ENCODE measurements at regions not wholly inside any gene's neighbourhood (a gene's known extent, or its start where the extent isn't known, plus 50 kb on each side); places are given as distances from the start of the nearest gene placed in this dataset.

DNA sequence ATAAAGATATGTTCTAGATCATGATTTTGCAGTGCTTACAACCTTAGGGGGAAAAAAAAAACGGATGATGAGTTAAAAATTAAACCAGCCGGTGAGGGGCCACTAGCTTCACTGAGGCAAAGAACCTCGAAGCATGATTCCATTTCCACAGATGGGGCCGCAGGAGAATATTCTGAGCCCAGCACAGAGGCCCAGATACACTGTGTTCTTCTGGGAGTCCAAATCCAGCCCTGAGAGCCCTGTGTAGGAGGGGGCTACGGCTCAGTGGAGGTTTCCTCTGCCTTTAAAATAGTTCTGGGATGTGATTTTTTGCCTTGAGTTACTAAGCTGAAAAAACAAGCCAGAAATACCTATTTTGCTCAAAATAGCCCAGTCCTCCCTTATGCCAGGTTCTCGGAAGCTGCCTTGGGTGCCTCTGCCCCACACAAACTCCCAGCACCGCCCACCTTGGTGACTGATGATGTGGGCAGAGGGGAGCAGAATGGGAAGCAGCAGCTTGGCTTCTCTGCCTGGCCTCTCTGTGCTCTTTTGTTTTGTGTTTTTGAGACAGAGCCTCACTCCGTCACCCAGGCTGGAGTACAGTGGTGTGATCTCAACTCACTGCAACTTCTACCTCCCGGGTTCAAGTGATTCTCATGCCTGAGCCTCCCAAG lies 105.4 kb upstream of the BCL2L14 start:
- DNase-seq (ENCODE audit: low read depth, low spot score): no peak
- in situ Hi-C loops (cut with HindIII; ENCODE audit: low sequenced_read_pairs): no loop called here
- H3K4me3 ChIP-seq (ENCODE audit: low read depth, low read length): no peak overlapping the region
- TF ChIP-seq, protein P1, sequence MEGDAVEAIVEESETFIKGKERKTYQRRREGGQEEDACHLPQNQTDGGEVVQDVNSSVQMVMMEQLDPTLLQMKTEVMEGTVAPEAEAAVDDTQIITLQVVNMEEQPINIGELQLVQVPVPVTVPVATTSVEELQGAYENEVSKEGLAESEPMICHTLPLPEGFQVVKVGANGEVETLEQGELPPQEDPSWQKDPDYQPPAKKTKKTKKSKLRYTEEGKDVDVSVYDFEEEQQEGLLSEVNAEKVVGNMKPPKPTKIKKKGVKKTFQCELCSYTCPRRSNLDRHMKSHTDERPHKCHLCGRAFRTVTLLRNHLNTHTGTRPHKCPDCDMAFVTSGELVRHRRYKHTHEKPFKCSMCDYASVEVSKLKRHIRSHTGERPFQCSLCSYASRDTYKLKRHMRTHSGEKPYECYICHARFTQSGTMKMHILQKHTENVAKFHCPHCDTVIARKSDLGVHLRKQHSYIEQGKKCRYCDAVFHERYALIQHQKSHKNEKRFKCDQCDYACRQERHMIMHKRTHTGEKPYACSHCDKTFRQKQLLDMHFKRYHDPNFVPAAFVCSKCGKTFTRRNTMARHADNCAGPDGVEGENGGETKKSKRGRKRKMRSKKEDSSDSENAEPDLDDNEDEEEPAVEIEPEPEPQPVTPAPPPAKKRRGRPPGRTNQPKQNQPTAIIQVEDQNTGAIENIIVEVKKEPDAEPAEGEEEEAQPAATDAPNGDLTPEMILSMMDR (IDR thresholded peaks at IDR 0.05; ENCODE audit: low read depth, low read length): no peak

DNA sequence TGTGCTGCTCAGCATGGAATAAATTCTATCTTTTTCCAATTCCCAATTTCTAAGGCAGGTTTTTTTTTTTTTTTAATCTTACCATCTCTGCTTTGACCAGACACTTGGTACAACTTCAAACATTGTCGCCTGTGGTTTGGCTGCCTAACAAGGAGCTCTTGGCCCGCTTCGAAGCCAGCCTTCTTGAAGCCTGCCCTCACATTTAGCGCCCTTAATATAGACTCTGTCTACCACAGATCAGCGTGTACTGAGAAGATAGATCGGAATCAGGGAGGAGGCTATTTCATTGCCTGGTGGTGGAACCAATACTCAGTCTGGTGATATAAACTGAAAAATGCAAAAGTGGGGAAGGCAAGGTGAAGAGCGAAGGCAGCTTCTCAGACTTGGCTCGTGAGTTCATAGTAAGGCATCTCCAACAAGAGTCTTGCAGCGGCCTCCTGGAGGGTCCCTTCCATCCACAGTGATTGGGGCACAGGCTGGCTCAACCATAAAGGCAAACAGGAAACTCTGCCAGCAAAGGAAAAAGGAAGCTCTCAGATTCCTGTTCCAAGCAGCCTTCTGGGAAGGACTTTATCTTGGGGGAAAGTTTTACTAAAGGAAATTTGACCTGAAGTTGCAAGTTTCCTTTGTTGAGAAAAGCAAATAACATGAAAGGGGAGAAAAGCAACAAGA lies 103.2 kb upstream of the BCL2L14 start:
- H3K4me3 ChIP-seq (ENCODE audit: low read depth, low read length): no peak overlapping the region
- in situ Hi-C loops (cut with HindIII; ENCODE audit: low sequenced_read_pairs): no loop called here
- peak; percentile 47 for DNase-seq (ENCODE audit: low read depth, low spot score)
- TF ChIP-seq, protein P1 (IDR thresholded peaks at IDR 0.05; ENCODE audit: low read depth, low read length): no peak

DNA sequence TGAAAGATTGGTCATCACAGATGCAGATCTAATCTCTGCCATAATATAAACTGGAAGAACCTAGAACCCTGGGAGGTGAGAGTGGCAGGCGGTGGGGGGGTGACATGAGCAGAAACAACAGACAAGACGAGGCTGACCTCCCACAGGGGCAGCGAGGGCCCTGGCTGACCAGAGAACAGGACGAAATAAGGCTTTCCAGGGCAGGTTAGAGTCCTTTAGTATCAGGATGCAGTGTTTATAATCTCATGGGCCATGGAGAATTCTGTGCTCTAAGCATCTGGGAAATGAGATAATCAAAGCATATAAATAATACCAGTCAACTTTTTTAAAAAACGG lies 102.7 kb upstream of the BCL2L14 start:
- DNase-seq (ENCODE audit: low read depth, low spot score): no peak
- in situ Hi-C loops (cut with HindIII; ENCODE audit: low sequenced_read_pairs): no loop called here
- no peak overlapping the region for H3K4me3 ChIP-seq (ENCODE audit: low read depth, low read length)
- TF ChIP-seq, protein P1 (IDR thresholded peaks at IDR 0.05; ENCODE audit: low read depth, low read length): no peak

DNA sequence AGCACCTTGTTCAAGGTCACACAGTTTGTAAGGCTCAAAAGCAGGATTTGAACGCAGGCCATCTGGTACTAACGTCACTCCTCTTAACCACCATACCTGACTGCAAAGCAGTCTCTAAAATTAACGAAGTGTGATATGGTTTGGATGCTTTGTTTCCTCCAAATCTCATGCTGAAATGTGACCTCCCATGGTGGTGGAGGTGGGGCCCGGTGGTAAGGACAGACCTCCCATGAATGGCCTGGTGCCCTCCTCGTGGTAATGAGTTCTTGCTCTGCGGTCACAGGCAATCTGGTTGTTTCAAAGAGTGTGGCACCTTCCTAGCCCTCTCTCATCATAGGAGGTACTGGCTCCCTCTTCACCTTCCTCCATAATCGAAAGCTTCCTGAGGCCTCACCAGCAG lies 102.2 kb upstream of the BCL2L14 start:
- no peak for DNase-seq (ENCODE audit: low read depth, low spot score)
- in situ Hi-C loops (cut with HindIII; ENCODE audit: low sequenced_read_pairs): no loop called here
- TF ChIP-seq, protein P1 (IDR thresholded peaks at IDR 0.05; ENCODE audit: low read depth, low read length): no peak
- H3K4me3 ChIP-seq (ENCODE audit: low read depth, low read length): no peak overlapping the region

DNA sequence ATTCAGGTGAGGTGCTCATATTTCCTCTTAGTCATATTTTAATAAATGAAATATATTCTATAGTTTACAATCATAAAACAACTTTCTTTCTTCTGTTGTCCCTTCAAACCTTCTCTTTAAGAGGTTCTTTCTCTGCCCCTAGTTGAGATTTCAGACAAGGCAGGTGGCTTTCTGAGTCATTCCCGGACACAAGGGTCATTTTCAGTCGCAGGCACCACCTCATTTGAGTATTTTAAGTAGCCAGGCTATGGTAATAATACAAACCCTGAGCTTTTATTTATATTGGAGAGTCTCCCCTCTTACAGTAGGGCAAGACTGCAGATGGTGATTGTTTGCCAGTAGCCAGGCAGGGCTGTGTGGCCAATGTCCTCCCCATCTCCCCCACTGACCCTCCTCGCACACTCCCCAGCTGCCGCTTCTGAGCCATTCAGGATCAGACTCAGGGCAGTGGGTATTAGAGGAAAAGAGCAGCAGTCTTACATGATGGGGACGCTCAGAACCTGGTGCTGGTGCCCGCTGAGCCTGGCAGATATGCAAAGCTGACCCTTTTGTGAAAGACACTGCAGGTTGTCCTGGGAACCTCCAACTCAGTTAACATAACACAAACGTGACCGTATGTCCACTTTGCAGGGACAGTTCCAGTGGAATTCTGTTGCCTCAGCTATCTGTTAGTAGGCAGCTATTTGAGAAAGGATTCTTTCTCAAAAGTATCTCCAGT lies 101.1 kb upstream of the BCL2L14 start:
- no peak overlapping the region for H3K4me3 ChIP-seq (ENCODE audit: low read depth, low read length)
- TF ChIP-seq, protein P1 (IDR thresholded peaks at IDR 0.05; ENCODE audit: low read depth, low read length): no peak
- in situ Hi-C loops (cut with HindIII; ENCODE audit: low sequenced_read_pairs): no loop called here
- DNase-seq (ENCODE audit: low read depth, low spot score): no peak

DNA sequence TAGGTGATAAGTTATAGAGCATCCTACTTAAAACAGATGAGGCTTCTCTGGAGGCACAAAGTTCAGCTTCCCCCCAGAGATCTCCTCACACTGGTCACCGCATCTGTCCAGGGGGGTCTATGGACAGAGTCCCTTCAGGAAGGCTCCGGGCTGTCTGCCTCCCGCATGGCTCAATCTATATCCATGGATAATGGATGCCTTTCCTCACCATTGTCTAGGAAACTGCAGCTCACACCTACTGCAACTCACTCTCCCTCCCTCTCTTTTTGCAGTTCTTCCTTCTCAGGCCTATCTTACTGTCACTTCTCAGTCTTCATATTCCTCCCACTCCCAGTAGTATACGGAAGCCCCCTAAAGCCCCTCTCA lies 100.6 kb upstream of the BCL2L14 start:
- no peak overlapping the region for H3K4me3 ChIP-seq (ENCODE audit: low read depth, low read length)
- DNase-seq (ENCODE audit: low read depth, low spot score): no peak
- in situ Hi-C loops (cut with HindIII; ENCODE audit: low sequenced_read_pairs): no loop called here
- TF ChIP-seq, protein P1 (IDR thresholded peaks at IDR 0.05; ENCODE audit: low read depth, low read length): no peak
